GM13976 (cell line): ENCODE measurements at regions not wholly inside any gene's neighbourhood (a gene's known extent, or its start where the extent isn't known, plus 50 kb on each side); places are given as distances from the start of the nearest gene placed in this dataset.

Experiments
- DNase-seq: peaks from one replicate; pipeline ENCODE4 v3.0.0; 2012; ENCODE audit warnings: low spot score
- in situ Hi-C: fragments of 300-500 bp; cut with MboI; formaldehyde crosslinking; loops from one replicate; pipeline ENCODE4 v1.12.0; 2022; ENCODE audit warnings: low sequenced_read_pairs, mixed read lengths, inconsistent platforms; ENCODE audit not compliant: unreplicated experiment
- TF ChIP-seq, protein P1 (sequence below): IDR thresholded peaks from 2 replicates; pipeline ENCODE4 v1.5.1; 2012; ENCODE audit warnings: borderline replicate concordance, mild to moderate bottlenecking; ENCODE audit not compliant: insufficient read depth; ENCODE audit errors: extremely low read depth, missing control alignments, control extremely low read depth

DNA sequence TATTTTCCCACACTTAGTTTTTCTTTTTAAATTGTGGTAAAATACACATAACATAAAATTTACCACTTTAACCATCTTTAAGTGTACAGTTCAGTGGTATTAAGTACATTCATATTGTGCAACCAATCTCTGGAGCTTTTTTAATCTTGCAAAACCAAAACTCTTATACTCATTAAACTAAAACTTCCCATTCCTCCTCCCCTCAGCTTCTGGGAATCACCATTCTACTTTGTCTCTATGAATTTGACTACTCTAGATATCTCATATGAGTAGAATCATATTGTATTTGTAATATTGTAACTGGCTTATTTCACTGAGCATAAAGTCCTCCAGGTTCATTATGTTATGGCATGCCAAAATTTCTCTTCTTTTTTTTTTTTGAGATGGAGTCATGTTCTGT, 86.4 kb upstream of the JAZF1 start:
- in situ Hi-C loops: no loop called here
- DNase-seq: no peak
- TF ChIP-seq, protein P1, sequence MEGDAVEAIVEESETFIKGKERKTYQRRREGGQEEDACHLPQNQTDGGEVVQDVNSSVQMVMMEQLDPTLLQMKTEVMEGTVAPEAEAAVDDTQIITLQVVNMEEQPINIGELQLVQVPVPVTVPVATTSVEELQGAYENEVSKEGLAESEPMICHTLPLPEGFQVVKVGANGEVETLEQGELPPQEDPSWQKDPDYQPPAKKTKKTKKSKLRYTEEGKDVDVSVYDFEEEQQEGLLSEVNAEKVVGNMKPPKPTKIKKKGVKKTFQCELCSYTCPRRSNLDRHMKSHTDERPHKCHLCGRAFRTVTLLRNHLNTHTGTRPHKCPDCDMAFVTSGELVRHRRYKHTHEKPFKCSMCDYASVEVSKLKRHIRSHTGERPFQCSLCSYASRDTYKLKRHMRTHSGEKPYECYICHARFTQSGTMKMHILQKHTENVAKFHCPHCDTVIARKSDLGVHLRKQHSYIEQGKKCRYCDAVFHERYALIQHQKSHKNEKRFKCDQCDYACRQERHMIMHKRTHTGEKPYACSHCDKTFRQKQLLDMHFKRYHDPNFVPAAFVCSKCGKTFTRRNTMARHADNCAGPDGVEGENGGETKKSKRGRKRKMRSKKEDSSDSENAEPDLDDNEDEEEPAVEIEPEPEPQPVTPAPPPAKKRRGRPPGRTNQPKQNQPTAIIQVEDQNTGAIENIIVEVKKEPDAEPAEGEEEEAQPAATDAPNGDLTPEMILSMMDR: no peak

DNA sequence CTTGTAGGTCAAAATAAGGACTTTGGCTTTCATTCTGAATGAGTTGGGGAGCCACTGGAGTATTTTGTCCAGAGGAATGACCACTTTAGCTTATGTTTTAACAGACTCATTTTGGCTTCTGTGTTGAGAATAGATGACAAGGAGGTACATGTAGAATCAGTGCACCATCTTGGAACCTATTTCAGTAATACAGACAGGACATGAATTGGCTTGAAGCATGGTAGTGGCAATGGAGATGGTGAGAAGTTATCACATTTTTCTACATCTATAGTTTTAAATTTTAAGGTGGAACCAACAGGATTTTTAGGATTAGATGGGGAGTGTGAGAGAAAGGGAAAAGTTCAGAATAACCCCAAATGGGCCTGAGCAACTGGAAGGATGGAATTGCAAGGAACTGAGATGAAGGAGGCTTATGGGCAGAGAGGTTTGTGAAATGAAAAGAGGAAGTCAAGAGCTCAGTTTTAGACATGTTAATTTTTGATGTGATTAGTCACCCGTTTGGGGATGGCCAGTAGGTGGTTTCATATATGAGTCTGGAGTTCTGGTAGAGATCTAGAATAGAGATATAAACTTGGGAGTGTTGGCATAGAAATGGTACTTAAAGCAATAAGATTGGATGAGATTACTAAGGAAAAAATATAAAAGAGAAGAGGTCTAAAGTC, 89.2 kb upstream of the JAZF1 start:
- DNase-seq: peak; percentile 29
- in situ Hi-C loops: no loop called here
- TF ChIP-seq, protein P1: no peak

DNA sequence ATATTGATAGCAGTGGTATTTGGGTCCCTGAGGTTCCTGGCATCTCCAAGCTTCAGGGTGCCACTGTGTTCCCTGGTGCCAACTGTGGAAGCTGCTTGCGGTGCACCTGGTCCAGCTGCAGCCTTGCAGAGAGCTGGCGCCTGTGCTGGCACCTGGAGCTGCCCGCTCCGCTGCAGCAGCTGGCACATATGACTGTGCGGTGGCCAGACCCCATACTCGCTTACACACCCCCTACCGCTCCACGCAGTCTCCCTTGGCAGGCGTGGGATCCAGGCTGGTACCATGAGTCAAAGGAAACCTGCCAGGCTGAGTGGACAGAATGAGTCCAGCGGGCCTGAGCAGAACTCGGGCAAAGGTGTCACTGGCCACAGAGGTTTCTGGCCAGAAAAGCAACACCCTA, 89.9 kb upstream of the JAZF1 start:
- in situ Hi-C loops: no loop called here
- DNase-seq: no peak
- TF ChIP-seq, protein P1: no peak

DNA sequence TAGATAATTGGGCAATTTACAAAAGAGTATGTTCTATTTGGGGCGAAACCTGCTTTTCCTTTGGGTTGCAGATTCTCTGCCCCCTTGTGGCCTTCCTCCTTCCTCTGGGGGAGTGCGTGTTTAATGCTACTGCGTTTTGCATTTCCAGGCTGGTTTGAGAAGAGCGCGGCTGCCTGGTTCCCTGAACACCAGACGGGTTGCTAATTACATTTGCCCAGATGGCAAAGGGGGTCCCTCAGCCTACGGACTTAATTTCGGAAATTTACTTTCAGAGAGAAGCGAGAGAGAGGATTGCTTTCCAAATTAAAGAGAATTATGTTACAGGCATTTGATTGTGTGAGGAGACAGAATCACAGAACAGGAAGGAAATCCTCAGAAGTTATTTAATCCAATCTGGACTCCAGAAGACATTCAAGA, 91.9 kb upstream of the JAZF1 start:
- TF ChIP-seq, protein P1: peak; percentile 23
- DNase-seq: peak; percentile 33
- in situ Hi-C loops: no loop called here

DNA sequence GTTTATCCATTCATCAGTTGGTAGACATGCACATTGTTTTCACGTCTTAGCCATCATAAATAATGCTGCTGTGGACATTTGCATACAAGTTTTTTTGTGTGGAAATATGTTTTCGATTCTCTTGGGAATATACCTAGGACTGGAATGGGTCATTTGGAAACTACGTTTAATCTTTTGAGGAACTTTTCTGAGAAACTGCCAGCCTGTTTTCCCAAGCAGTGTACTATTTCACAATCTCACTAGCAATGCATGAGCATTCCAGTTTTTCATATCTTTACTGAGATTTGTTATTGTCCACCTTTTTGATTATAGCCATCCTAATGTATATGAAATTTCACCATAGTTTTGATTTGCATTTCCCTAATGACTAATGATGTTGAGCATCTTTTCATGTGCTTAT, 95.7 kb upstream of the JAZF1 start:
- in situ Hi-C loops: no loop called here
- DNase-seq: no peak
- TF ChIP-seq, protein P1: no peak

DNA sequence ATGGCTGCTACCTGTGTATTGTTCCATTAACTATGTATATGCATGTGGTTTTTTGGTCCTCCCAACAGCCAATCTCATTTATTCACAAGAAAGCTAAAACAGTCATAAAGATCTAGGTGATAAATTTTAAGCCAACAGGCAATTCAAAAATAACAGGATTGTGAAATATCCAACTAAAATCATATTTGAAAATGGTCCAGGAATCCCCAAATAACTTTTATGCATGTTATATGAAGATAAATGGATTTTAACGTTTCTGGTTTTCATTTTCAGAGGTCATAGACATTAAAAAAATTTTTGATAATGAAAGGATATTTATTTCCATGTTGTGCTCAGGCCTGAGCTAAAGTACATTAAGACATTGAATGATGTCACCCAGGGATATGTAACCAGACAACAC, 96.8 kb upstream of the JAZF1 start:
- TF ChIP-seq, protein P1: no peak
- DNase-seq: no peak
- in situ Hi-C loops: no loop called here
